GM23338 (cell line): ENCODE measurements at regions not wholly inside any gene's neighbourhood (a gene's known extent, or its start where the extent isn't known, plus 50 kb on each side); places are given as distances from the start of the nearest gene placed in this dataset.

ENCODE experiments used
- ATAC-seq: fragments of 200-7000 bp; cut with Tn5 transposase; 3 replicates; pipeline ENCODE4 v1.9.1; 2020
- DNase-seq: peaks from one replicate; pipeline ENCODE4 v3.0.0-alpha.2; 2015; ENCODE audit warnings: low spot score
- H2AFZ ChIP-seq: fragments of 200-600 bp; sonication (generic); 2 replicates; pipeline ENCODE4 v1.8.0; 2016; ENCODE audit warnings: antibody characterized with exemption, mild to moderate bottlenecking, moderate library complexity
- H3F3A ChIP-seq: fragments of 200-600 bp; sonication (generic); replicated peaks from 2 replicates; pipeline ENCODE4 v1.8.0; 2017; ENCODE audit warnings: antibody characterized with exemption, mixed run types, low read depth
- H3K27ac ChIP-seq: fragments of 200-600 bp; sonication (generic); 2 replicates; pipeline ENCODE4 v1.6.1; 2016; ENCODE audit warnings: low read depth
- H3K27me3 ChIP-seq: fragments of 200-600 bp; sonication (generic); 2 replicates; pipeline ENCODE4 v1.8.0; 2016; ENCODE audit warnings: mild to moderate bottlenecking, mixed run types, moderate library complexity; ENCODE audit not compliant: insufficient read depth
- H3K36me3 ChIP-seq: fragments of 200-600 bp; sonication (generic); 2 replicates; pipeline ENCODE4 v1.8.0; 2016; ENCODE audit warnings: mild to moderate bottlenecking; ENCODE audit not compliant: insufficient read depth
- H3K4me1 ChIP-seq: fragments of 200-600 bp; sonication (generic); 2 replicates; pipeline ENCODE4 v1.8.0; 2016; ENCODE audit warnings: mild to moderate bottlenecking, moderate library complexity; ENCODE audit not compliant: insufficient read depth
- H3K4me2 ChIP-seq: fragments of 200-600 bp; sonication (generic); 2 replicates; pipeline ENCODE4 v1.7.1; 2017; ENCODE audit warnings: mixed run types
- H3K4me3 ChIP-seq: fragments of 200-600 bp; sonication (generic); 2 replicates; pipeline ENCODE4 v1.6.1; 2016; ENCODE audit warnings: mixed run types
- H3K79me2 ChIP-seq: fragments of 200-600 bp; sonication (generic); replicated peaks from 2 replicates; pipeline ENCODE4 v1.8.0; 2017; ENCODE audit warnings: mild to moderate bottlenecking; ENCODE audit not compliant: insufficient read depth
- H3K9me2 ChIP-seq: fragments of 200-600 bp; sonication (generic); 2 replicates; pipeline ENCODE4 v1.8.0; 2017; ENCODE audit not compliant: insufficient read depth
- H4K20me1 ChIP-seq: fragments of 200-600 bp; sonication (generic); replicated peaks from 2 replicates; pipeline ENCODE4 v1.8.0; 2017; ENCODE audit warnings: mild to moderate bottlenecking; ENCODE audit not compliant: insufficient read depth
- H3K27ac Mint-ChIP-seq: 2 replicates; pipeline ENCODE4 v1.8.0; 2020; ENCODE audit warnings: inconsistent platforms, mild to moderate bottlenecking, moderate library complexity, mixed read lengths
- H3K27me3 Mint-ChIP-seq: 3 replicates; pipeline ENCODE4 v1.8.0; 2022; ENCODE audit warnings: low read depth, mild to moderate bottlenecking, moderate library complexity, mixed read lengths, inconsistent platforms; ENCODE audit not compliant: insufficient read depth, poor library complexity
- H3K36me3 Mint-ChIP-seq: 3 replicates; pipeline ENCODE4 v1.8.0; 2021; ENCODE audit warnings: low read depth, mild to moderate bottlenecking, inconsistent platforms, moderate library complexity, mixed read lengths
- H3K4me1 Mint-ChIP-seq: 3 replicates; pipeline ENCODE4 v1.8.0; 2020; ENCODE audit warnings: mild to moderate bottlenecking, inconsistent platforms, mixed read lengths
- H3K4me3 Mint-ChIP-seq: 3 replicates; pipeline ENCODE4 v1.8.0; 2021; ENCODE audit warnings: moderate library complexity, mild to moderate bottlenecking, inconsistent platforms, mixed read lengths
- H3K9me3 Mint-ChIP-seq: 3 replicates; pipeline ENCODE4 v1.8.0; 2020; ENCODE audit warnings: moderate library complexity, mild to moderate bottlenecking, inconsistent platforms, mixed read lengths
- CREB1 ChIP-seq: fragments of 250-450 bp; sonication (Bioruptor Pico); IDR thresholded peaks from 2 replicates; pipeline ENCODE4 v1.5.0; 2020; ENCODE audit warnings: low read depth, mild to moderate bottlenecking, moderate library complexity
- ETS1 ChIP-seq: IDR thresholded peaks from 2 replicates; pipeline ENCODE4 v1.6.1; 2016; ENCODE audit warnings: antibody characterized with exemption
- EZH2 ChIP-seq: fragments of 200-600 bp; sonication (generic); IDR thresholded peaks from one replicate; pipeline ENCODE4 v1.8.0; 2017; ENCODE audit warnings: antibody characterized with exemption, mild to moderate bottlenecking, low read depth; ENCODE audit not compliant: unreplicated experiment
- EZH2phosphoT487 ChIP-seq: fragments of 200-600 bp; sonication (generic); IDR thresholded peaks from one replicate; pipeline ENCODE4 v1.8.1; 2018; ENCODE audit warnings: antibody characterized with exemption; ENCODE audit not compliant: unreplicated experiment
- JUNB ChIP-seq: IDR thresholded peaks from one replicate; pipeline ENCODE4 v1.6.1; 2016; ENCODE audit warnings: antibody characterized with exemption; ENCODE audit not compliant: unreplicated experiment
- POLR2AphosphoS5 ChIP-seq: IDR thresholded peaks from 2 replicates; pipeline ENCODE4 v1.6.1; 2016; ENCODE audit warnings: antibody characterized with exemption, low read depth
- STAT1 ChIP-seq: IDR thresholded peaks from one replicate; pipeline ENCODE4 v1.6.1; 2016; ENCODE audit warnings: antibody characterized with exemption; ENCODE audit not compliant: unreplicated experiment
- ZNF114 ChIP-seq: fragments of 250-450 bp; sonication (Bioruptor Pico); IDR thresholded peaks from 2 replicates; pipeline ENCODE4 v1.5.0; 2020; ENCODE audit warnings: mild to moderate bottlenecking, moderate library complexity
- ZNF331 ChIP-seq: fragments of 250-450 bp; sonication (Bioruptor Pico); IDR thresholded peaks from 2 replicates; pipeline ENCODE4 v1.5.0; 2020; ENCODE audit warnings: low read depth, mild to moderate bottlenecking, moderate library complexity
- ZNF462 ChIP-seq: fragments of 250-450 bp; sonication (Bioruptor Pico); IDR thresholded peaks from 2 replicates; pipeline ENCODE4 v1.5.0; 2020; ENCODE audit warnings: mild to moderate bottlenecking, moderate library complexity
- TF ChIP-seq, protein P1 (sequence below), 2 experiments: fragments of 200-600 bp in 1 of 2; sonication (generic) in 1 of 2; conservative IDR thresholded peaks; 2 replicates each; pipeline versions ENCODE4 v1.5.1 to v1.6.1; 2016 to 2017; ENCODE audit warnings: antibody characterized with exemption in 2 of 2, low read depth in 2 of 2, mild to moderate bottlenecking in 2 of 2, moderate library complexity in 1 of 2

GRCh38 chr7:53311205-53311604 is 275.8 kb downstream of the POM121L12 start (continued):
- TF ChIP-seq ETS1 (no peak), POLR2AphosphoS5 (no peak)

DNA sequence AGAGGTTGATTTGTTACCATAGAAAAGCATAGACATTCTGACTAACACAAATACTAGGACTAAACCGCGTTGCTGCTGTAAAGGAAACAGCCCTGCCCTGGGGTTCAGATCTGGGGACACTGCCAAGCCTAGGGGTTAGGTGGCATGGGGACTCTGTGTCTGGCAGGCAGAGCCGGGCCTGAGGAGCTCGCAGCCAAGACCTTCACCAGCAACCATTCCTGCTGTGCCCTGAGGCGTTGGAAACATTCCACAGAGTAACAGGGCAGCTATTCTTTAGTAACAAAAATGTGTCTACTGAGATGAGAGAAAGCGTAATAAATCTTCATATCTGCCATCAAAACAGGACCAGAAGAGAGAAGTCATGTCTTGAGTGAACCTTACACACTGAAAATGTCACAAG is 280.5 kb downstream of the POM121L12 start:
- H3K4me1 ChIP-seq: no peaks in the 10 kb centered on the region
- TF ChIP-seq EZH2 (no peak), EZH2phosphoT487 (no peak), CREB1 (CRISPR knock-in tag) (no peak), ZNF462 (CRISPR knock-in tag) (no peak), ZNF114 (CRISPR knock-in tag) (no peak), STAT1 (no peak), POLR2AphosphoS5 (no peak), JUNB (no peak), ZNF331 (CRISPR knock-in tag) (no peak)
- TF ChIP-seq, protein P1, sequence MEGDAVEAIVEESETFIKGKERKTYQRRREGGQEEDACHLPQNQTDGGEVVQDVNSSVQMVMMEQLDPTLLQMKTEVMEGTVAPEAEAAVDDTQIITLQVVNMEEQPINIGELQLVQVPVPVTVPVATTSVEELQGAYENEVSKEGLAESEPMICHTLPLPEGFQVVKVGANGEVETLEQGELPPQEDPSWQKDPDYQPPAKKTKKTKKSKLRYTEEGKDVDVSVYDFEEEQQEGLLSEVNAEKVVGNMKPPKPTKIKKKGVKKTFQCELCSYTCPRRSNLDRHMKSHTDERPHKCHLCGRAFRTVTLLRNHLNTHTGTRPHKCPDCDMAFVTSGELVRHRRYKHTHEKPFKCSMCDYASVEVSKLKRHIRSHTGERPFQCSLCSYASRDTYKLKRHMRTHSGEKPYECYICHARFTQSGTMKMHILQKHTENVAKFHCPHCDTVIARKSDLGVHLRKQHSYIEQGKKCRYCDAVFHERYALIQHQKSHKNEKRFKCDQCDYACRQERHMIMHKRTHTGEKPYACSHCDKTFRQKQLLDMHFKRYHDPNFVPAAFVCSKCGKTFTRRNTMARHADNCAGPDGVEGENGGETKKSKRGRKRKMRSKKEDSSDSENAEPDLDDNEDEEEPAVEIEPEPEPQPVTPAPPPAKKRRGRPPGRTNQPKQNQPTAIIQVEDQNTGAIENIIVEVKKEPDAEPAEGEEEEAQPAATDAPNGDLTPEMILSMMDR (conservative IDR thresholded peaks at IDR 0.05; ENCODE audit: low read depth in 2 of 2): no peak
- H4K20me1 ChIP-seq: no peaks in the 10 kb centered on the region
- Mint-ChIP-seq H3K27me3 (no peaks in the 10 kb centered on the region), H3K4me3 (no peak overlapping the region), H3K9me3 (no peaks in the 10 kb centered on the region; the same call in 2 of the 3 replicates), H3K27ac (no peak overlapping the region; the same call in 1 of the 2 replicates), H3K4me1 (no peaks in the 10 kb centered on the region), H3K36me3 (no peaks in the 10 kb centered on the region)
- H3K4me2 ChIP-seq: no peak overlapping the region
- H3K27me3 ChIP-seq: no peaks in the 10 kb centered on the region
- H3K9me2 ChIP-seq: no peaks in the 10 kb centered on the region
- H3K36me3 ChIP-seq: no peaks in the 10 kb centered on the region
- H3K79me2 ChIP-seq: no peaks in the 10 kb centered on the region
- DNase-seq (no peak), ATAC-seq (peak; percentile 53; the same call in 2 of the 3 replicates)
- no peak overlapping the region for H3K4me3 ChIP-seq
- peak overlapping the region; percentile 70; the same call in 1 of the 2 replicates for H2AFZ ChIP-seq
- H3F3A ChIP-seq: no peaks in the 10 kb centered on the region
- H3K27ac ChIP-seq: no peak overlapping the region
